LNCAP (cell line): ENCODE measurements at regions not wholly inside any gene's neighbourhood (a gene's known extent, or its start where the extent isn't known, plus 50 kb on each side); places are given as distances from the start of the nearest gene placed in this dataset.

Experiments
- TF ChIP-seq, protein P1 (sequence below): fragments of 450-650 bp; IDR thresholded peaks from 2 replicates; pipeline ENCODE4 v1.5.1; 2017; ENCODE audit warnings: mild to moderate bottlenecking

DNA sequence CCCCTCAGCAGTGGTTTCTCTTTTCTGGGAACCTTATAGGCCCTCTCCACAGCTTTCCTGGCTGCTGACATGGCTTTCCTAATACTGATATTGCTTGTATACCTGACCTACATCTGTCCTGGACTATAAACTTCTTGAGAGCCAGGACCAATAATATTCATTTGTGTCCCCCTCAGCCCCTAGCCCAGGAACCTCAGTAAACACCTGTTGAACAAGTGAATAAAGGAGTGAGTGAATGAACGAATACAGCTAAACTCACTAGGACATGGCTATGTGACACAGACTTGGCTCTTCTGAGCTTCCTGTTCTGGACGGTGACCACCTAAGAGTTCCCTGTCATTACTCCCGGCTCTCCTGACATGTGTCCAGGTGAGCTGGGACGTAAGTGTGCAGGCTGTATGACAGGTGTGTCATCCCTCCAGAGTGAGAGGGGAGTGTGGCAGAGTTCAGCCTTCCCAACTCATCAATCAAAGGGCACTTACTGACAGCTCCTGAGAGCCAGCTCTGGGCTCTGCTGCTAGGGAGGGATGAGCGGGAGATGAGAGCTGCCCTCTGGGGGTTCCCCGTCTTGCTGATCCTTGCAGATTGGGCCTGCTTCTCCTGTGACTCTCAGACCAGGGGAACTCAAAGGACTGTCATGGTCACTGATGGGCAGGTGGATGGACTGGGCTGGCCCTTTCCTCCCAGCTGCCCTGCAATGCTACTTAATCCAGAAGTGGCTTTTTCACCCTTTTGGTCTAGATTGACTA, 84.5 kb downstream of the HIF1AN start:
- TF ChIP-seq, protein P1, sequence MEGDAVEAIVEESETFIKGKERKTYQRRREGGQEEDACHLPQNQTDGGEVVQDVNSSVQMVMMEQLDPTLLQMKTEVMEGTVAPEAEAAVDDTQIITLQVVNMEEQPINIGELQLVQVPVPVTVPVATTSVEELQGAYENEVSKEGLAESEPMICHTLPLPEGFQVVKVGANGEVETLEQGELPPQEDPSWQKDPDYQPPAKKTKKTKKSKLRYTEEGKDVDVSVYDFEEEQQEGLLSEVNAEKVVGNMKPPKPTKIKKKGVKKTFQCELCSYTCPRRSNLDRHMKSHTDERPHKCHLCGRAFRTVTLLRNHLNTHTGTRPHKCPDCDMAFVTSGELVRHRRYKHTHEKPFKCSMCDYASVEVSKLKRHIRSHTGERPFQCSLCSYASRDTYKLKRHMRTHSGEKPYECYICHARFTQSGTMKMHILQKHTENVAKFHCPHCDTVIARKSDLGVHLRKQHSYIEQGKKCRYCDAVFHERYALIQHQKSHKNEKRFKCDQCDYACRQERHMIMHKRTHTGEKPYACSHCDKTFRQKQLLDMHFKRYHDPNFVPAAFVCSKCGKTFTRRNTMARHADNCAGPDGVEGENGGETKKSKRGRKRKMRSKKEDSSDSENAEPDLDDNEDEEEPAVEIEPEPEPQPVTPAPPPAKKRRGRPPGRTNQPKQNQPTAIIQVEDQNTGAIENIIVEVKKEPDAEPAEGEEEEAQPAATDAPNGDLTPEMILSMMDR, result no peak

GRCh38 chr10:100621360-100622205, 85.8 kb downstream of the HIF1AN start:
- TF ChIP-seq, protein P1, result no peak

- TF ChIP-seq, protein P1, result no peak
Measured at GRCh38 chr10:100622946-100623345, 87.2 kb downstream of the HIF1AN start.

GRCh38 chr10:100623521-100624230, 87.9 kb downstream of the HIF1AN start:
- TF ChIP-seq, protein P1, result no peak

DNA sequence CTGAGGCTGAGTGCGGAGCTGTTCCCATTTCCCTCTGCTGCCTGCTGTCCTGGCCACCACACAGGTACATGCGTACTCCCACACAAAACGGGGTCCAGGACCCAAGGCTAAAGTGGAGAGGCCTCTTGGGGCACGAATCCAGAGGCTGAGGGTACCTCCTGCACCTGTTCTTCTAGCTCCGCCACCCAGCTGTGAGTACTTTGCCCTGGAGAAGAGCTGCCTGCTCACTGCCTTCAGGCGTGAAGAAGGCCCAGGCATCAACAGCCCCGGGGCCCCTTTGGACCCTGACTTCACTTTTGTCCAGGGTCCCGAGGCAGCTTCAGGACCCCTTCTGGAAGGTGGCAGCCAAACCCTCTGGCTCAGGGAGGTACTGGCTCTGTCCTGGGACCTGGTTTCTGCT, 88.6 kb downstream of the HIF1AN start:
- TF ChIP-seq, protein P1, result no peak

DNA sequence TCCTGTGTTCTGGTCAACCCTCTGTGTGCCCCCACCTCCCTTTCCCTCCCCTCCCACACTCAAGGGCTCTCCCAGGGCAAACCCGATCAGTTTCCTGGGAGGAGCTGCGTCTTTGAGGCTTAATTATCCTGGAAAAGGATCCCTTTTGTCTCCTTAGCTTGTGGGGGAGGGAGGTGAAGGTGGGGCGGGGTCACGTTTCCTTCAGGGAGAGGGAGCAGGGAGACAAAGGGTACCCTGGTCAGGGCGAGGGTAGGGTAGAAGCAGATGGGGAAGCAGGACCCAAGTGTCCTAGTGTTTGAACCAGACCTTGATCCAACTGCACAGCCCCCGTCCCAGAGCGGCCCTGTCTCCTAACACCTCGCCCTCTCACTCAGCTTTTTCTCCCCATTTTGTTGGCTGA, 90.1 kb downstream of the HIF1AN start:
- TF ChIP-seq, protein P1, result no peak

GRCh38 chr10:100628061-100628460, 92.3 kb downstream of the HIF1AN start:
- TF ChIP-seq, protein P1, result no peak
